ENCODE measurements at regions not wholly inside any gene's neighbourhood (a gene's known extent, or its start where the extent isn't known, plus 50 kb on each side); places are given as distances from the start of the nearest gene placed in this dataset.

DNA sequence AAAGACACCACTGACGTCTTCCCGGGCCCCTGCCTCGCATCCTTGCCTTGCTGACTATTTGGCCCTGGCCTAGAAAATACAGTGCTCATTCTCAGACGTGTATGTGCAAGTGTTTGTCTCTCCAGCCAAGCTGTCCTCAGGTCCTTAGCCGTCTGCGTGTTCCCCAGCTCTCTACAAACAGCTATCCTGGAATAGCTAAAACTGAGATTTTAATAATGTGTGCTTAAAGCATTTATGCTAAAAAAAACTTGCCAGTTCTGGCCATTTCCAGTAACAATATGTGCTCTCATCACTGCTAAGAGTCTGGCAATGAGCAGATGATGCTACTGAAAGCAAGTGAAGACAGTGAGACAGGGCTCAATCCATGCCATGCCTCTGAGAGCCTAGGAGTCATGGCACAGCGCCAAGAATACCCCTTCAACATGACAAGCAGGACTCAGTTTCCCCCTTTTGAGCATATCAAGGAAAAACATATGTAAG, 55.7 kb downstream of the IRF2BP2 start:
- Histone ChIP-seq H3K27ac (peak overlapping the region; percentile 67 to 86 (median 78)), H3K4me1 (peaks cover 0 to 25% (median 21%) of the 10 kb centered on the region in 4 donors), H3K27me3 (no peaks in the 10 kb centered on the region), H3K36me3 (no peaks in the 10 kb centered on the region), H3K9me3 (no peaks in the 10 kb centered on the region), H3K4me3 (no peak overlapping the region)
- 83 to 92% methylated on average over 7 of the region's 7 CpGs for WGBS, 2 donors
- intact Hi-C loops (cut with DNase I): no loop called here
- DNase-seq: peak; percentile 47
- TF ChIP-seq, protein P1, sequence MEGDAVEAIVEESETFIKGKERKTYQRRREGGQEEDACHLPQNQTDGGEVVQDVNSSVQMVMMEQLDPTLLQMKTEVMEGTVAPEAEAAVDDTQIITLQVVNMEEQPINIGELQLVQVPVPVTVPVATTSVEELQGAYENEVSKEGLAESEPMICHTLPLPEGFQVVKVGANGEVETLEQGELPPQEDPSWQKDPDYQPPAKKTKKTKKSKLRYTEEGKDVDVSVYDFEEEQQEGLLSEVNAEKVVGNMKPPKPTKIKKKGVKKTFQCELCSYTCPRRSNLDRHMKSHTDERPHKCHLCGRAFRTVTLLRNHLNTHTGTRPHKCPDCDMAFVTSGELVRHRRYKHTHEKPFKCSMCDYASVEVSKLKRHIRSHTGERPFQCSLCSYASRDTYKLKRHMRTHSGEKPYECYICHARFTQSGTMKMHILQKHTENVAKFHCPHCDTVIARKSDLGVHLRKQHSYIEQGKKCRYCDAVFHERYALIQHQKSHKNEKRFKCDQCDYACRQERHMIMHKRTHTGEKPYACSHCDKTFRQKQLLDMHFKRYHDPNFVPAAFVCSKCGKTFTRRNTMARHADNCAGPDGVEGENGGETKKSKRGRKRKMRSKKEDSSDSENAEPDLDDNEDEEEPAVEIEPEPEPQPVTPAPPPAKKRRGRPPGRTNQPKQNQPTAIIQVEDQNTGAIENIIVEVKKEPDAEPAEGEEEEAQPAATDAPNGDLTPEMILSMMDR (IDR thresholded peaks at IDR 0.05): no peak
- no peak for TF ChIP-seq EP300 (IDR thresholded peaks at IDR 0.05)
- TF ChIP-seq POLR2A (IDR thresholded peaks at IDR 0.05): no peak
- TF ChIP-seq POLR2AphosphoS5 (IDR thresholded peaks at IDR 0.05): no peak

- WGBS, 2 donors: 83 to 84% methylated on average over 21 of the region's 21 CpGs
- Histone ChIP-seq H3K27me3 (no peaks in the 10 kb centered on the region), H3K36me3 (no peaks in the 10 kb centered on the region), H3K4me3 (no peak overlapping the region), H3K4me1 (peaks cover 0 to 25% (median 20%) of the 10 kb centered on the region in 4 donors), H3K27ac (peak overlapping the region; percentile 67 to 86 (median 78)), H3K9me3 (no peaks in the 10 kb centered on the region)
- intact Hi-C loops (cut with DNase I): no loop called here
- peak; percentile 57 for DNase-seq
- TF ChIP-seq POLR2AphosphoS5 (IDR thresholded peaks at IDR 0.05) (no peak), POLR2A (IDR thresholded peaks at IDR 0.05) (no peak), EP300 (IDR thresholded peaks at IDR 0.05) (no peak)
- TF ChIP-seq, protein P1 (IDR thresholded peaks at IDR 0.05): no peak
Measured at GRCh38 chr1:234553240-234554188, 56.5 kb downstream of the IRF2BP2 start.

DNA sequence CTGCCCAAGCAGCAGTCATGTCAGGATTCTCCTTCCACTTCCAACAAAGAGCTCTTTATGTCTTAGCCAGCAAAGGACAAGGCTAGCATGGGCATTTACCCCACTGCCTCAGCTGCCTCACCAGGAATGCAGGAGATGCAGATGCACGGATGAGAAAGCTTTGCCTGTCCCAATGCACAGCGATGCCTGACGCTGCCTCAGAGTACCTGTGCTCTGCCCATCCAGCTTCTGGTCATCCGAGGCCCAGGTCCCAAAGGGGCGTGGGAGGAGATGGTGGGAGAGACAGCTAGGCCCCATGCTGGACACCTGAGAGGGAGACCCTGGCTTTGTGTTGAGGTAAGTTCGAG, 59.0 kb downstream of the IRF2BP2 start:
- Histone ChIP-seq H3K36me3 (no peaks in the 10 kb centered on the region), H3K4me3 (no peak overlapping the region), H3K9me3 (no peaks in the 10 kb centered on the region), H3K27ac (peak overlapping the region in 2 of 4 donors; percentile 39 to 47), H3K27me3 (no peaks in the 10 kb centered on the region), H3K4me1 (peaks cover 0 to 29% (median 24%) of the 10 kb centered on the region in 4 donors)
- TF ChIP-seq POLR2A (IDR thresholded peaks at IDR 0.05) (no peak), POLR2AphosphoS5 (IDR thresholded peaks at IDR 0.05) (no peak), EP300 (IDR thresholded peaks at IDR 0.05) (no peak)
- TF ChIP-seq, protein P1 (IDR thresholded peaks at IDR 0.05): no peak
- intact Hi-C loops (cut with DNase I): no loop called here
- 87 to 96% methylated on average over 6 of the region's 6 CpGs for WGBS, 2 donors
- peak; percentile 54 for DNase-seq

DNA sequence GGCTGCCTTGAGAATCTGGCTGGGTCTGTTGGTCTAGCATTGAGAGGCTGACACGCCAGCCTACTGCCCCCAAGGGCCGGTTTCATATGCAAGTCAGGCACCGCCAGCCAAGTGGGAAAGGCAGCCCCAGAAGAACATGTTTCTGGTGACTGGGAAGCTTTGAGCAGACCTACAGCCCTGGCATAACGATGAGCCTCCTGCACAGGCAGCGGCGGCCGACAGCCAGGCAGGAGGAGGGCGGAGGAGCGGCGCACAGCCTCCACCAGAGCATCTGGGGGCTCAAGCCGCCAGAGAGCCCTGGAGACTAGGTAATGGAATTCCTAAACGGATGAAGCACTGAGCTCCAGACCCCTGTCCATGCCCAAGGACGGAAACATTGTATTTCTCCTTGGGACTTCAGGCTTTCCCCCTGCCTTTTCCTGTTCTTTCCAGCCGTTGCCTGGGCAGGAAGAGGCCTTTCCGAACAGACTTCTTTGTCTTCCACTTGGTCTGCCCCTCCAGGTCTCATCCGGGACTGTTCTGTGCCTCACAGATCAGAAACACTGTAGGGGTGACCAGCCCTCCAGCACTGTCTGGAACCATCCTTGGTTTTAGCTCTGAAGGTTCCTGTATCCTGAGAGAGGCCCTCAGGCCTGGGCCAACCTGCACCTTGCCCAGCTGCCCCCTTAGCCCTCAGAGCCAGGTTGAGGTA, 59.5 kb downstream of the IRF2BP2 start:
- peak; percentile 62 for DNase-seq
- Histone ChIP-seq H3K4me1 (peaks cover 0 to 33% (median 29%) of the 10 kb centered on the region in 4 donors), H3K9me3 (no peaks in the 10 kb centered on the region), H3K36me3 (no peaks in the 10 kb centered on the region), H3K27ac (peak overlapping the region in 2 of 4 donors; percentile 39 to 47), H3K27me3 (no peaks in the 10 kb centered on the region), H3K4me3 (no peak overlapping the region)
- intact Hi-C loops (cut with DNase I): no loop called here
- TF ChIP-seq, protein P1 (IDR thresholded peaks at IDR 0.05): no peak
- TF ChIP-seq POLR2A (IDR thresholded peaks at IDR 0.05) (no peak), EP300 (IDR thresholded peaks at IDR 0.05) (no peak), POLR2AphosphoS5 (IDR thresholded peaks at IDR 0.05) (no peak)
- WGBS, 2 donors: 89 to 96% methylated on average over 16 of the region's 16 CpGs
